Activated B cell treated with CpG ODN at 0.5 μM for 24 hours (primary cell): ENCODE measurements at regions not wholly inside any gene's neighbourhood (a gene's known extent, or its start where the extent isn't known, plus 50 kb on each side); places are given as distances from the start of the nearest gene placed in this dataset.

Experiments
- ATAC-seq: fragments of 200-7000 bp; cut with Tn5 transposase; one replicate; pipeline ENCODE4 v1.10.0; 2021; ENCODE audit warnings: low read depth, mild to moderate bottlenecking, moderate library complexity
- CTCF ChIA-PET: fragments of 350-600 bp; sonication (Branson Sonifier 250); formaldehyde crosslinking; loops from one replicate; lab custom pipeline; 2021; ENCODE audit warnings: antibody characterized with exemption; lab: Charles Lee
- POLR2A ChIA-PET: fragments of 350-600 bp; sonication (Branson Sonifier 250); formaldehyde crosslinking; loops from one replicate; lab custom pipeline; 2021; ENCODE audit warnings: antibody characterized with exemption; lab: Charles Lee
- DNase-seq: peaks from one replicate; pipeline ENCODE4 v3.0.0; 2022
- H3K27ac Mint-ChIP-seq: one replicate; pipeline ENCODE4 v1.8.0; 2020; ENCODE audit warnings: mixed read lengths
- H3K27me3 Mint-ChIP-seq: one replicate; pipeline ENCODE4 v1.8.0; 2021; ENCODE audit warnings: mixed read lengths
- H3K36me3 Mint-ChIP-seq: one replicate; pipeline ENCODE4 v1.8.0; 2021; ENCODE audit warnings: low read depth, mixed read lengths
- H3K4me1 Mint-ChIP-seq: one replicate; pipeline ENCODE4 v1.8.0; 2021; ENCODE audit warnings: mixed read lengths
- H3K4me3 Mint-ChIP-seq: one replicate; pipeline ENCODE4 v1.8.0; 2020; ENCODE audit warnings: mild to moderate bottlenecking, mixed read lengths
- H3K9me3 Mint-ChIP-seq: one replicate; pipeline ENCODE4 v1.8.0; 2020; ENCODE audit warnings: mixed read lengths
- intact Hi-C: fragments of 100-400 bp; cut with micrococcal nuclease; formaldehyde crosslinking; loops from one replicate; pipeline ENCODE4 v1.15.1; 2024
- TF ChIP-seq, protein P1 (sequence below): fragments of 200-600 bp; IDR thresholded peaks from one replicate; pipeline ENCODE4 v1.8.0; 2022; ENCODE audit warnings: antibody characterized with exemption, mild to moderate bottlenecking

DNA sequence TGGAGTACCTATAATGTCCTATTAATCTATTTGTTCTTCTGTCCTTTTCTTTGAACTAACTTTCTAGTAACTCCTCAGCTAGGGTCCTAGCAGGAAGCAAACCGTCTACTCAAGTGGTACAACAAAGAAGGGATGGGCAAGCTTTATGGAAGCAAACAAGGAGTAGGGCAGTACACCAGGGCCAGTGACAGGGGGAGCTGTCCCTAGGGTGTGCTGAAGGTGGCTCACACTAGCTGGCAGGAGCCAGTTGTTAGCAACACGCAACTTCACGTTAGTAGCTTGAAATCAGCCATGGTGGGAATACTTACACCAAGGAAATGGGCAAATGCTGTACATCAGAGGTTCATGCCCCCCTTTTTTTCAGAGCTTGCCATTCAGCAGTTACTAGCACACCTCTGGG, 74.0 kb upstream of the EYA2 start:
- Mint-ChIP-seq H3K36me3 (no peaks in the 10 kb centered on the region), H3K4me3 (no peak overlapping the region), H3K27me3 (peaks cover 30% of the 10 kb centered on the region), H3K4me1 (no peaks in the 10 kb centered on the region), H3K27ac (no peak overlapping the region), H3K9me3 (peaks cover 11% of the 10 kb centered on the region)
- no peak for ATAC-seq
- intact Hi-C loops, result no loop called here
- ChIA-PET CTCF (no interaction called here), POLR2A (no interaction called here)
- TF ChIP-seq, protein P1, sequence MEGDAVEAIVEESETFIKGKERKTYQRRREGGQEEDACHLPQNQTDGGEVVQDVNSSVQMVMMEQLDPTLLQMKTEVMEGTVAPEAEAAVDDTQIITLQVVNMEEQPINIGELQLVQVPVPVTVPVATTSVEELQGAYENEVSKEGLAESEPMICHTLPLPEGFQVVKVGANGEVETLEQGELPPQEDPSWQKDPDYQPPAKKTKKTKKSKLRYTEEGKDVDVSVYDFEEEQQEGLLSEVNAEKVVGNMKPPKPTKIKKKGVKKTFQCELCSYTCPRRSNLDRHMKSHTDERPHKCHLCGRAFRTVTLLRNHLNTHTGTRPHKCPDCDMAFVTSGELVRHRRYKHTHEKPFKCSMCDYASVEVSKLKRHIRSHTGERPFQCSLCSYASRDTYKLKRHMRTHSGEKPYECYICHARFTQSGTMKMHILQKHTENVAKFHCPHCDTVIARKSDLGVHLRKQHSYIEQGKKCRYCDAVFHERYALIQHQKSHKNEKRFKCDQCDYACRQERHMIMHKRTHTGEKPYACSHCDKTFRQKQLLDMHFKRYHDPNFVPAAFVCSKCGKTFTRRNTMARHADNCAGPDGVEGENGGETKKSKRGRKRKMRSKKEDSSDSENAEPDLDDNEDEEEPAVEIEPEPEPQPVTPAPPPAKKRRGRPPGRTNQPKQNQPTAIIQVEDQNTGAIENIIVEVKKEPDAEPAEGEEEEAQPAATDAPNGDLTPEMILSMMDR, result no peak
- DNase-seq, result no peak

DNA sequence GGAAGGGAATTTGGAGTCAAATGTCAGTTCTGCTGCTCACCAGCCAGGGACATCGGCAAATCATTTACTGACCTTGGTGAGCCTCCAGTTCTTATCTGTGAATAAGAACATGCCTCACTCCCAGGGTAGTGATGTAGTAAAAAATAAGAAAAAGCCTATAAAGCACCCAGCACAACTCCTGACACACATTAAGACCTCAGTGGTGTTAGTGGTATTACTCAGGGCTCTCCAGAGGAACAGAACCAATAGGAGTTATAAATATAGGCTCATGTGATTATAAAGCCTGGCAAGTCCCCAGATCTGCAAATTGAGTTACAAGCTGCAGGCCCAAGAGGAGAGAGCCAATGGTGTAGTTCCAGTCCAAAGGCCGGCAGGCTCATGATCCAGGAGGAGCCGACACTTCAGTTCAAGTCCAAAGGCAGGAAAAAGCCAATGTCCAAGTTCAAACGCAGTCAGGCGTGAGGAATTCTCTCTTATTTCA, 71.3 kb upstream of the EYA2 start:
- DNase-seq (no peak), ATAC-seq (no peak)
- Mint-ChIP-seq H3K4me3 (no peak overlapping the region), H3K27me3 (peaks cover 16% of the 10 kb centered on the region), H3K27ac (no peak overlapping the region), H3K4me1 (no peaks in the 10 kb centered on the region), H3K36me3 (no peaks in the 10 kb centered on the region), H3K9me3 (peaks cover 7% of the 10 kb centered on the region)
- CTCF ChIA-PET, result no interaction called here
- intact Hi-C loops, result no loop called here
- TF ChIP-seq, protein P1, result no peak
- POLR2A ChIA-PET, result no interaction called here

DNA sequence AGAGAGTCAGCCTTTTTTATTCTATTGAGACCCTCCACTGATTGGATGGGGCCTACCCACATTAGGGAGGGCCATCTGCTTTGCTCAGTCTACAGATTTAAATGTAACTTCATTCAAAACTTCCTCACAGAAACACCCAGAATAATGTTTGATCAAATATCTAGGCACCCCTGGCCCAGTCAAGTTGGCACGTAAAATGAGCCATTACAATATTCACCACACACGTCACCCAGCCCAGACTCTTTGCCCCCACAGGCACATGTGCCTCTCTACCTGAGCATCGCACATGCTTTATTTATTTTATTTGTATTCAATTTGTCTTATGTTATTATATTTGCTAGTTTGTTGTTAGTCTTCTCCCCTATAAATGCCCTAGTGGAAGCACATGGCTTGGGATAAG, 70.9 kb upstream of the EYA2 start:
- peaks cover 7% of the 10 kb centered on the region for H3K9me3 Mint-ChIP-seq
- peaks cover 14% of the 10 kb centered on the region for H3K27me3 Mint-ChIP-seq
- ATAC-seq (no peak), DNase-seq (no peak)
- POLR2A ChIA-PET, result no interaction called here
- intact Hi-C loops, result no loop called here
- H3K4me3 Mint-ChIP-seq, result no peak overlapping the region
- no peak overlapping the region for H3K27ac Mint-ChIP-seq
- TF ChIP-seq, protein P1, result no peak
- CTCF ChIA-PET, result no interaction called here
- H3K36me3 Mint-ChIP-seq, result no peaks in the 10 kb centered on the region
- H3K4me1 Mint-ChIP-seq, result no peaks in the 10 kb centered on the region

DNA sequence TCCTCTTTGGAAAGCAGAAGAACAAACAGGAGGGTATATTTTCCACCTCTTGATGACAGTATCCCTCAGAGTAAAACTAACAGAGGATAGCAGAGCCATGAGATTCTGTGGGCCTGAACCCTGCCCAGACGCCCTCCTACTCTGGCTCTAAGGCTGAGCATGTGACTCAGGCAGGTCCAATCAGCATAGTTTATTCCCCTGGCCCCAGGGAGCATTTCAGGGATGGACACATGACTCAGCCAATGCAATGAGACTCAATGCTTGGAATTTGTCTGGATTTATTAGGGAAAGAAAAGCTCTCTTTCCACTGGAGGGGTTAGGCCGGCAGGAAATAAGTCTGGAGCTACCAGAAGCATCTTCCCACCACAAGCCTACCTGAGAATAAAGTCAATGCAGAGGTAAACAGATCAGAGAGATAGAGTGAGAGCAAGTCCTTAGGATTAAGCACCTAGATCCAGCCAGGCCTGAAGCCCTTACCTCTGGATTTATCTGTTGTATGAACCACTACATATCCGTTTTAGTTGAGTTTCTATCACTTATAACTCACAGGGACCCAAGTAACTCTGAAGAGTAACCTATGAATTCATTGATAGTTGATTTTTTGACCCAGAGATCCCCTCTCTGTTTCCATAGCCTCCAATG, 68.2 kb upstream of the EYA2 start:
- peaks cover 14% of the 10 kb centered on the region for H3K27me3 Mint-ChIP-seq
- no peak overlapping the region for H3K4me3 Mint-ChIP-seq
- CTCF ChIA-PET, result no interaction called here
- no peak for ATAC-seq
- POLR2A ChIA-PET, result no interaction called here
- TF ChIP-seq, protein P1, result no peak
- no peak overlapping the region for H3K27ac Mint-ChIP-seq
- intact Hi-C loops, result no loop called here
- H3K36me3 Mint-ChIP-seq, result no peaks in the 10 kb centered on the region
- DNase-seq, result no peak
- peaks cover 7% of the 10 kb centered on the region for H3K9me3 Mint-ChIP-seq
- H3K4me1 Mint-ChIP-seq, result no peaks in the 10 kb centered on the region

DNA sequence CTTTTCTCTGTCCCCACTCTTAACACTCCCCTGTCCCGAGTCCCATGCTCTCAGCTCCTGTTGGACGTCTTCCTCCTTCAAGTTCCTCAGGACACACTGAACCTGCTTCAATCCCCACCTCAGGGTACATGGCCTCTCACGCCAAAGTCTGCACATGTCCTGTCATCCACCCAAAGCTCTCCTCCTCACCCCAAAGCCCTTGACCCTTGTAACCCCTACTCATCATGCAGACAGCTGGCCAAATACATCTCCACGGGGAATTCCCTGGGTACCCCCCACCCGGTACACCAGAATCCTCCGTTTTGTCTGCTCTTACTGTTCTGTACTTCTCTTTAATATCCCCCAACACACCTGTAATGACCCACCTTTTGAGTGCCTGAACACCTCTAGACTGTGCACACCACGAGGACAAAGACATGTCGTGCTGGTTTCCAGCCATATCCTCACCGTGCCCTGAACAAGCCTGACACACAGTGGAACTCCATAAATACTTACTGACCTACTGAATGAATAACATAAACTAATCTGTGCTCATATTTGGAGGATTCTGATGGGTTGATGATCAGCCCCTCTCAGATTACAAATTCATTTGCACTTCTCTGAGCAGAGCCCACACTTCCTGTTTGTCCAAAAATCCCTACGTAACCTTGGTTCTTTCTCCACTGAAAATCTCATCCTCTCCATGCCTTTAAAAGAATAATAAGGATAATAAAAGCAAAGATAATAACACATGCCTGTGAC, 66.8 kb upstream of the EYA2 start:
- H3K4me1 Mint-ChIP-seq, result no peaks in the 10 kb centered on the region
- no peak overlapping the region for H3K4me3 Mint-ChIP-seq
- DNase-seq (no peak), ATAC-seq (no peak)
- ChIA-PET CTCF (no interaction called here), POLR2A (no interaction called here)
- H3K9me3 Mint-ChIP-seq, result peaks cover 7% of the 10 kb centered on the region
- TF ChIP-seq, protein P1, result no peak
- intact Hi-C loops, result no loop called here
- H3K36me3 Mint-ChIP-seq, result no peaks in the 10 kb centered on the region
- H3K27me3 Mint-ChIP-seq, result peaks cover 11% of the 10 kb centered on the region
- no peak overlapping the region for H3K27ac Mint-ChIP-seq
